ENCODE measurements at regions not wholly inside any gene's neighbourhood (a gene's known extent, or its start where the extent isn't known, plus 50 kb on each side); places are given as distances from the start of the nearest gene placed in this dataset.

DNA sequence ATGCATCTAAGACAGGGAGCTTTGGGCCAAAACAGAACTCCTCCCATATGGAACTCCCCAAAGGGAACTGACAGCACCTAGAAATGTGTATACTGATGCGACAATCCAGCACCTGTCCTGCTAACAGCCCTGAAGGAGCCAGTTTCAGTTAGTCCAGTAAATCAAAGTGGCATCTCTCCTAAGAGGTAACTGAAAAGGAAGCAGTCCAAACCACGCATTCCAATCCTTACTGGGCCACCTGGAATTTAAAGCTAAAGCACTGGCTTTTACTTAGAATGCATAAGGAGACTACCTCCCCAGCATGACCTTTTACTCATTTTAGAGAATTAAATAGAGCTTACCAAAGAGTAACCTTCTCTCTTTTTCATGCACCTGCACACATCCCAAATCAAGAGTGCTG, 586.8 kb upstream of the PITX2 start:
- TF ChIP-seq CHD1 (IDR thresholded peaks at IDR 0.05; ENCODE audit: low read depth, low read length) (no peak), CBX3 (IDR thresholded peaks at IDR 0.05; ENCODE audit: borderline replicate concordance, low read depth) (no peak), EZH2 (IDR thresholded peaks at IDR 0.05; ENCODE audit: borderline replicate concordance, control insufficient read depth, low read depth, low read length) (no peak), SMAD1 (IDR thresholded peaks at IDR 0.05; ENCODE audit: low read depth, partially characterized antibody) (no peak)
